ENCODE measurements at regions not wholly inside any gene's neighbourhood (a gene's known extent, or its start where the extent isn't known, plus 50 kb on each side); places are given as distances from the start of the nearest gene placed in this dataset.

DNA sequence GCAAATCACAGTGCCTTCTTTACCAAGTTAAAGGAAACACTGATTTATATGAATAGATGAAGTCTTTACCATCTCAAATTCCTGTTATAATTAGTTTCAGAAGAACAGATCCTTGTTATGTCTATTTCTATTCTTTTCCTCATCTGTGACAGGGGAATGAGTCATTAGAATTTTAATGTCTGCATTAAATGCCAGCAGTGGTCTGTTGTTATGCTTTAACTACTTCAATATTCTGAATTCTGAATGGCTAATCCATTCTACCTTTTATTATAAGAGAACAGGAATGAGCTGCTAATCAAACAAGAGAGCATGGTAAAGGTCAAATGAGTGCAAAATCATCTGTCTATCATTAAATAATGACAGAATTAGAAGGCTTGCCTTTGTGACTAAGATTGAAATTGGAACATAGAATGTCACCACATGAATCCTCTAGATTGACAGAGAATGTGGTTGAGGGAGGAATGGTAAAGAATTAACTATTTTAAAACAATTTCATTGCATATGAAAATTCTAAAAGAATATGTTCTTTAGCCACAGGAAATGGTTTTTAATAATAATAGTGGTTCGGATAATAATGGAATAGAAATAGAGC is 935.5 kb downstream of the ADGRL3 start:
- no peak for TF ChIP-seq CTCF (conservative IDR thresholded peaks at IDR 0.05)
- H3K27ac ChIP-seq: no peak overlapping the region

DNA sequence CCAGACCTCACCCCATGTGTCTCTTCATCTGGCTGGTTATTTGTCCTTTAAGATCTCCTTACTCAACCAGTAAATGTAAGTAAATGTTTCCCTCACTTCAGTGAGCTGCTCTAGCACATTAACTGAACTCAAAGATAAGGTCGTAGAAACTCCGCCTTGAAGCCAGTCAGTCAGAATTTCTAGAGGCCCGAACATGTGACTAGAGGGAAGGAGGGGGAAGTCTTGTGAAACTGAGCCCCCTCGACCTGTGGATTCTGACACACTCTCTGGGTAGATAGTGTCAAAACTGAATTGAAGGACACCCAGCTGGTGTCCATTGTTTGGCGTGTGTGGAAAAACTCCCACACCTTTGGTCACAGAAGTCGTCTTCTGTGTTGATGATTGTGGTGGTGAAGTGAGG is 933.9 kb downstream of the ADGRL3 start:
- no peak overlapping the region for H3K27ac ChIP-seq
- no peak for TF ChIP-seq CTCF (conservative IDR thresholded peaks at IDR 0.05)

- TF ChIP-seq CTCF (conservative IDR thresholded peaks at IDR 0.05): no peak
- H3K27ac ChIP-seq: no peak overlapping the region
These were observed 933.2 kb downstream of the ADGRL3 start for GRCh38 chr4:62133101-62133897.

- no peak overlapping the region for H3K27ac ChIP-seq
- TF ChIP-seq CTCF (conservative IDR thresholded peaks at IDR 0.05): no peak
These were observed 930.9 kb downstream of the ADGRL3 start for GRCh38 chr4:62131049-62131448.

GRCh38 chr4:62130637-62131036 is 930.5 kb downstream of the ADGRL3 start:
- no peak overlapping the region for H3K27ac ChIP-seq
- TF ChIP-seq CTCF (conservative IDR thresholded peaks at IDR 0.05): no peak

- no peak overlapping the region for H3K27ac ChIP-seq
- no peak for TF ChIP-seq CTCF (conservative IDR thresholded peaks at IDR 0.05)
These were observed 930.1 kb downstream of the ADGRL3 start for GRCh38 chr4:62130230-62130629.
